ENCODE measurements at regions not wholly inside any gene's neighbourhood (a gene's known extent, or its start where the extent isn't known, plus 50 kb on each side); places are given as distances from the start of the nearest gene placed in this dataset.

DNA sequence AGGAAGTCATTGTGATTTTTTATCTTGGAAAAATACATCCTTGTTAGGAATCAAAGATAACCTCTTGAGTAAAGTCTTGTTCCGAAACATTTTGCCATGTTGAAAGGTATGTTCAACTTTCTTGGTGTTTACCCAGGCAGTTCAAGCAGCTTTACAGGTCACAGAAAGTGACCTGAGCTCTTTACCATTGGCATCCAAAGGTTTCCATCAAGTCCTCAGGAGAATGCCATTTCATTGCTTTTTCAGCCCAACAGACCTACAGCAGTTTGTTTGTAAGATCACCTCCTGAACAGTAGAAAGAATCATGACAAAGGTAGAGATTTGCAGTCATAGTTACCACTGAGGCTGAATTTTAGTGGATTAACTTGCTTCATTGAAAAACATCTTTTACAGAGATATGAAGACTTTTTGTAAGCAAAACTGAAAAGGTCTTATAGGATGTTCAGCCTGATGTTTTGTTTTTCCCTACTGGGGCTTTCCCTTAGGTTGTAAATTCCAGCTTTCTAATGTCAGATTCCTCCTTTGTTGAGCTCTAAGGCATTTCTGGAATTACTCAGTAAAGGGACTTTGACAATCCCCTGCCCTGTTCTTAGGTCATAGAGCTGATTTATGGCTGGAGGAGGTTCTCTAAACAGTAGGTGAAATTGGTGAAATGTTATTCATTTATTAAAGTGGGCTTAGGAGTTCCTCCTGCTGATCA lies 236.8 kb upstream of the RBMS1 start:
- ATAC-seq (no peak), DNase-seq (no peak)
- intact Hi-C loops (cut with micrococcal nuclease): no loop called here
- no peaks in the 10 kb centered on the region for H3K36me3 ChIP-seq (ENCODE audit: control insufficient read depth, insufficient read depth, low read length)
- no peaks in the 10 kb centered on the region for H3K9me3 ChIP-seq (ENCODE audit: control insufficient read depth, insufficient read depth, low read length)
- TF ChIP-seq, protein P1, sequence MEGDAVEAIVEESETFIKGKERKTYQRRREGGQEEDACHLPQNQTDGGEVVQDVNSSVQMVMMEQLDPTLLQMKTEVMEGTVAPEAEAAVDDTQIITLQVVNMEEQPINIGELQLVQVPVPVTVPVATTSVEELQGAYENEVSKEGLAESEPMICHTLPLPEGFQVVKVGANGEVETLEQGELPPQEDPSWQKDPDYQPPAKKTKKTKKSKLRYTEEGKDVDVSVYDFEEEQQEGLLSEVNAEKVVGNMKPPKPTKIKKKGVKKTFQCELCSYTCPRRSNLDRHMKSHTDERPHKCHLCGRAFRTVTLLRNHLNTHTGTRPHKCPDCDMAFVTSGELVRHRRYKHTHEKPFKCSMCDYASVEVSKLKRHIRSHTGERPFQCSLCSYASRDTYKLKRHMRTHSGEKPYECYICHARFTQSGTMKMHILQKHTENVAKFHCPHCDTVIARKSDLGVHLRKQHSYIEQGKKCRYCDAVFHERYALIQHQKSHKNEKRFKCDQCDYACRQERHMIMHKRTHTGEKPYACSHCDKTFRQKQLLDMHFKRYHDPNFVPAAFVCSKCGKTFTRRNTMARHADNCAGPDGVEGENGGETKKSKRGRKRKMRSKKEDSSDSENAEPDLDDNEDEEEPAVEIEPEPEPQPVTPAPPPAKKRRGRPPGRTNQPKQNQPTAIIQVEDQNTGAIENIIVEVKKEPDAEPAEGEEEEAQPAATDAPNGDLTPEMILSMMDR (IDR thresholded peaks at IDR 0.05): no peak
- peaks cover 12% of the 10 kb centered on the region for H3K36me3 Mint-ChIP-seq
- H3K27me3 ChIP-seq (ENCODE audit: control insufficient read depth, insufficient read depth, low read length): no peaks in the 10 kb centered on the region
- H3K4me3 Mint-ChIP-seq: no peak overlapping the region
- no peak overlapping the region for H3K27ac ChIP-seq (ENCODE audit: low read length)
- peaks cover 0 to 3% of the 10 kb centered on the region in 2 donors for H3K9me3 Mint-ChIP-seq
- no peak overlapping the region for H3K4me3 ChIP-seq (ENCODE audit: low read length)
- peaks cover 9 to 24% of the 10 kb centered on the region in 2 donors for H3K27me3 Mint-ChIP-seq (ENCODE audit: low read depth in 2 of 2)
- no peak overlapping the region for H3K27ac Mint-ChIP-seq
- 86% methylated on average over 1 of the region's 1 CpG for WGBS (ENCODE audit: insufficient coverage)
- no peaks in the 10 kb centered on the region for H3K4me1 Mint-ChIP-seq
- H3K4me1 ChIP-seq (ENCODE audit: control insufficient read depth, insufficient read depth, low read length): no peaks in the 10 kb centered on the region

DNA sequence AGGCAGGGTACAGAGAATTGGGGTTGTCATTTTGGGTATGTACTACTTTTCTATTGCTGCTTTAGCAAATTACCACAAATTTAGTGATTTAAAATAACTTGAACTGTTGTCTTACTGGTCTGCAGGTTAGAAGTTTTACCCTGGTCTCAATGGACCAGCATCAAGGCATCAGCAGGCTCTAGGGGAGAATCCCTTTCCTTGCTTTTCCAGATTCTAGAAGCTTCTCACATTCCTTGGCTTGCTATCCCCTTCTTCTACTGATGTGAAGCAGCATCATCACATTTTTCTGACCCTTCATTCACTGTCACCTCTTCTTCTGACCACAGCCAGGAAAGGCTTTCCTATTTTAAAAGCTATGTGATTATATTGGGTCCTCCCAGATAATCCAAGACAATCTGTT lies 237.8 kb upstream of the RBMS1 start:
- peaks cover 4% of the 10 kb centered on the region for H3K36me3 Mint-ChIP-seq
- ATAC-seq (no peak), DNase-seq (no peak)
- Histone ChIP-seq H3K27ac (ENCODE audit: low read length) (no peak overlapping the region), H3K27me3 (ENCODE audit: control insufficient read depth, insufficient read depth, low read length) (no peaks in the 10 kb centered on the region), H3K36me3 (ENCODE audit: control insufficient read depth, insufficient read depth, low read length) (no peaks in the 10 kb centered on the region), H3K4me3 (ENCODE audit: low read length) (no peak overlapping the region), H3K9me3 (ENCODE audit: control insufficient read depth, insufficient read depth, low read length) (no peaks in the 10 kb centered on the region), H3K4me1 (ENCODE audit: control insufficient read depth, insufficient read depth, low read length) (no peaks in the 10 kb centered on the region)
- no peak overlapping the region for H3K27ac Mint-ChIP-seq
- H3K4me1 Mint-ChIP-seq: no peaks in the 10 kb centered on the region
- peaks cover 0 to 3% of the 10 kb centered on the region in 2 donors for H3K9me3 Mint-ChIP-seq
- H3K27me3 Mint-ChIP-seq (ENCODE audit: low read depth in 2 of 2): peaks cover 9 to 24% of the 10 kb centered on the region in 2 donors
- intact Hi-C loops (cut with micrococcal nuclease): no loop called here
- TF ChIP-seq, protein P1 (IDR thresholded peaks at IDR 0.05): no peak
- no peak overlapping the region for H3K4me3 Mint-ChIP-seq

DNA sequence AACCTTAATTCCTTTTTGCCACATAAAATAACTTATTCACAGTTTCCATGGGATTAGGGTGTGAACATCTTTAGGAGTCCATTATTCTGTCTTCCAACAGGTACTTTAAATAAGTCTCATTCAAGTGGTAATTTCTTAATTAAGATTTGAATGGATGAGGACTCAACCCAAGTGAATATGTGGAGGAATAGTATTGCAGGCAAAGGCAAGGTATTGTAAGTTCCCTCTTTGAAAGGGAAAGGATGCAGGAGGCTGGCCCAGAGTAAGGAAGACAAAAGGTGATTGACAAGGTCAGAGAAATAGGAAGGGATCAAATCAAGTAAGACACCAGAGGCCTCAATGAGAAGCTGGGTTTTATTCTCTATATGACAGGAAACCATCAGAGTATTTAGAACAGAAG lies 238.2 kb upstream of the RBMS1 start:
- intact Hi-C loops (cut with micrococcal nuclease): no loop called here
- H3K9me3 Mint-ChIP-seq: peaks cover 0 to 3% of the 10 kb centered on the region in 2 donors
- H3K4me3 Mint-ChIP-seq: no peak overlapping the region
- H3K27me3 Mint-ChIP-seq (ENCODE audit: low read depth in 2 of 2): peaks cover 9 to 23% of the 10 kb centered on the region in 2 donors
- Histone ChIP-seq H3K27ac (ENCODE audit: low read length) (no peak overlapping the region), H3K4me3 (ENCODE audit: low read length) (no peak overlapping the region), H3K27me3 (ENCODE audit: control insufficient read depth, insufficient read depth, low read length) (no peaks in the 10 kb centered on the region), H3K36me3 (ENCODE audit: control insufficient read depth, insufficient read depth, low read length) (no peaks in the 10 kb centered on the region), H3K4me1 (ENCODE audit: control insufficient read depth, insufficient read depth, low read length) (no peaks in the 10 kb centered on the region), H3K9me3 (ENCODE audit: control insufficient read depth, insufficient read depth, low read length) (no peaks in the 10 kb centered on the region)
- H3K27ac Mint-ChIP-seq: no peak overlapping the region
- no peaks in the 10 kb centered on the region for H3K36me3 Mint-ChIP-seq
- no peak for ATAC-seq
- no peaks in the 10 kb centered on the region for H3K4me1 Mint-ChIP-seq
- DNase-seq: no peak
- TF ChIP-seq, protein P1 (IDR thresholded peaks at IDR 0.05): no peak

DNA sequence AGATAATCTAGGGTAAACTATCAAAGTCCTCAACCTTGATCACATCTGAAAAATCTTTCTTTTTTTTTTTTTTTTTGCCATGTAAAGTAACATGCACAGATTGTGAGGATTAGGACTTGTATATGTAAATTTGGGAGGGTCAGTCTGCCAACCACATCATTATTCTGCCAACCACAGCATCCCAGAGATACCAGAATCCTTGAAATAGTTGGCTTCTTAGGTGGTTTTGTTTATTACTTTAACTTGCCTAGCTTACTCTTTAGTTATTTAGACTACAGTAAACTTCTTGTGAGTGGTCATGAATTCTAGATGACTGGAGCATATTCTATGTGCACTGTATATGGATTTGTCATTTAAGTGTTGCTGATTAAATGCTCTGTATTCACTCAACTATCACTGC lies 242.1 kb upstream of the RBMS1 start:
- Histone ChIP-seq H3K27me3 (ENCODE audit: control insufficient read depth, insufficient read depth, low read length) (no peaks in the 10 kb centered on the region), H3K27ac (ENCODE audit: low read length) (no peak overlapping the region), H3K4me1 (ENCODE audit: control insufficient read depth, insufficient read depth, low read length) (no peaks in the 10 kb centered on the region), H3K9me3 (ENCODE audit: control insufficient read depth, insufficient read depth, low read length) (no peaks in the 10 kb centered on the region), H3K4me3 (ENCODE audit: low read length) (no peak overlapping the region), H3K36me3 (ENCODE audit: control insufficient read depth, insufficient read depth, low read length) (no peaks in the 10 kb centered on the region)
- Mint-ChIP-seq H3K27ac (no peak overlapping the region), H3K9me3 (peaks cover 0 to 3% of the 10 kb centered on the region in 2 donors), H3K4me3 (no peak overlapping the region), H3K27me3 (ENCODE audit: low read depth in 2 of 2) (peaks cover 9 to 23% of the 10 kb centered on the region in 2 donors), H3K36me3 (no peaks in the 10 kb centered on the region), H3K4me1 (no peaks in the 10 kb centered on the region)
- ATAC-seq (no peak), DNase-seq (no peak)
- intact Hi-C loops (cut with micrococcal nuclease): no loop called here
- TF ChIP-seq, protein P1 (IDR thresholded peaks at IDR 0.05): no peak

Data from natural killer cell (primary cell).